IMR-90 (cell line): ENCODE measurements at regions not wholly inside any gene's neighbourhood (a gene's known extent, or its start where the extent isn't known, plus 50 kb on each side); places are given as distances from the start of the nearest gene placed in this dataset.

Source experiments
- ATAC-seq: fragments of 200-7000 bp; cut with Tn5 transposase; 2 replicates; pipeline ENCODE4 v1.9.1; 2020; ENCODE audit warnings: low read depth, mild to moderate bottlenecking, moderate library complexity
- BruUV-seq: library from RNA; stranded (reverse); fragments of 400-500 nt; replicated peaks from 2 replicates; lab custom pipeline; 2021; lab: Mats Ljungman, UMichigan
- CTCF ChIA-PET: fragments of 300-600 bp; formaldehyde crosslinking; extraction: SDS; loops from one replicate; lab custom pipeline; 2021; ENCODE audit warnings: antibody characterized with exemption; lab: Yijun Ruan, JAX
- POLR2A ChIA-PET: fragments of 300-600 bp; sonication (Branson Sonifier 250); formaldehyde crosslinking; loops from one replicate; lab custom pipeline; 2022; ENCODE audit warnings: antibody characterized with exemption; ENCODE audit not compliant: unreplicated experiment; lab: Charles Lee
- DNase-seq: peaks from one replicate; pipeline ENCODE4 v3.0.0; 2013
- H2AFZ ChIP-seq: replicated peaks from 2 replicates; pipeline ENCODE3; 2013; ENCODE audit warnings: low read length, mild to moderate bottlenecking; ENCODE audit not compliant: poor library complexity
- H2AK5ac ChIP-seq: 2 replicates; pipeline ENCODE4 v1.6.1; 2013; ENCODE audit warnings: low read depth, low read length, inconsistent platforms
- H2AK9ac ChIP-seq: replicated peaks from 2 replicates; pipeline ENCODE3; 2013; ENCODE audit warnings: mild to moderate bottlenecking, low read depth, low read length, moderate library complexity; ENCODE audit not compliant: poor library complexity
- H2BK120ac ChIP-seq: 2 replicates; pipeline ENCODE4 v1.6.1; 2013; ENCODE audit warnings: low read depth, low read length, inconsistent platforms
- H2BK15ac ChIP-seq: 3 replicates; pipeline ENCODE4 v1.6.1; 2013; ENCODE audit warnings: low read depth, low read length, inconsistent platforms
- H2BK20ac ChIP-seq: 2 replicates; pipeline ENCODE4 v1.6.1; 2013; ENCODE audit warnings: low read depth, mild to moderate bottlenecking, inconsistent platforms, low read length, moderate library complexity
- H2BK5ac ChIP-seq: 2 replicates; pipeline ENCODE4 v1.6.1; 2013; ENCODE audit warnings: mild to moderate bottlenecking, low read depth, low read length, inconsistent platforms; ENCODE audit not compliant: poor library complexity, severe bottlenecking
- H3K14ac ChIP-seq: replicated peaks from 2 replicates; pipeline ENCODE4 v1.6.1; 2013; ENCODE audit warnings: low read depth, low read length, inconsistent platforms
- H3K18ac ChIP-seq: 2 replicates; pipeline ENCODE4 v1.6.1; 2013; ENCODE audit warnings: low read depth, low read length, control low read depth
- H3K23ac ChIP-seq: 2 replicates; pipeline ENCODE4 v1.6.1; 2013; ENCODE audit warnings: low read depth, low read length, inconsistent platforms
- H3K27ac ChIP-seq: 2 replicates; pipeline ENCODE4 v1.5.1; 2013; ENCODE audit warnings: mild to moderate bottlenecking, control low read depth, low read length; ENCODE audit not compliant: insufficient read depth
- H3K27me3 ChIP-seq: 2 replicates; pipeline ENCODE4 v1.6.1; 2013; ENCODE audit warnings: low read length; ENCODE audit not compliant: control insufficient read depth, insufficient read depth
- H3K36me3 ChIP-seq: 2 replicates; pipeline ENCODE4 v1.6.1; 2013; ENCODE audit warnings: low read length, mixed read lengths; ENCODE audit not compliant: control insufficient read depth, insufficient read depth
- H3K4ac ChIP-seq: 2 replicates; pipeline ENCODE4 v1.6.1; 2013; ENCODE audit warnings: low read depth, low read length, inconsistent platforms
- H3K4me1 ChIP-seq: 2 replicates; pipeline ENCODE4 v1.6.1; 2013; ENCODE audit warnings: low read length, mixed read lengths; ENCODE audit not compliant: control insufficient read depth, insufficient read depth
- H3K4me2 ChIP-seq: 2 replicates; pipeline ENCODE4 v1.6.1; 2013; ENCODE audit warnings: low read depth, mild to moderate bottlenecking, control low read depth, low read length, moderate library complexity
- H3K4me3 ChIP-seq: 2 replicates; pipeline ENCODE4 v1.5.1; 2013; ENCODE audit warnings: low read depth, mild to moderate bottlenecking, control low read depth, low read length, moderate library complexity; ENCODE audit not compliant: insufficient read depth
- H3K56ac ChIP-seq: 2 replicates; pipeline ENCODE4 v1.6.1; 2013; ENCODE audit warnings: low read length, inconsistent platforms; ENCODE audit not compliant: insufficient read depth; ENCODE audit errors: extremely low read depth
- H3K79me1 ChIP-seq, 2 experiments: 2 replicates each; pipeline ENCODE4 v1.6.1; 2013; ENCODE audit warnings: low read length in 2 of 2, inconsistent platforms in 1 of 2, low read depth in 1 of 2
- H3K9ac ChIP-seq: 2 replicates; pipeline ENCODE4 v1.6.1; 2013; ENCODE audit warnings: low read depth, low read length, control low read depth
- H3K9me1 ChIP-seq: 2 replicates; pipeline ENCODE4 v1.6.1; 2013; ENCODE audit warnings: low read length, inconsistent platforms; ENCODE audit not compliant: insufficient read depth
- H3K9me3 ChIP-seq: 2 replicates; pipeline ENCODE4 v1.6.1; 2013; ENCODE audit warnings: low read length; ENCODE audit not compliant: control insufficient read depth, insufficient read depth
- H4K20me1 ChIP-seq: 2 replicates; pipeline ENCODE4 v1.6.1; 2013; ENCODE audit warnings: low read length, inconsistent platforms; ENCODE audit not compliant: insufficient read depth
- H4K5ac ChIP-seq: 2 replicates; pipeline ENCODE4 v1.6.1; 2013; ENCODE audit warnings: mild to moderate bottlenecking, low read depth, low read length, control low read depth
- H4K8ac ChIP-seq, 2 experiments: 2 replicates each; pipeline ENCODE4 v1.6.1; 2013; ENCODE audit warnings: low read depth in 2 of 2, low read length in 2 of 2, control low read depth in 1 of 2, inconsistent platforms in 1 of 2
- H4K91ac ChIP-seq: 2 replicates; pipeline ENCODE4 v1.6.1; 2013; ENCODE audit warnings: low read depth, low read length, inconsistent platforms; ENCODE audit not compliant: insufficient read depth
- BHLHE40 ChIP-seq: fragments of 150-350 bp; IDR thresholded peaks from 2 replicates; pipeline ENCODE4 v1.6.1; 2016; ENCODE audit warnings: mild to moderate bottlenecking, low read depth, low read length
- MAFK ChIP-seq: IDR thresholded peaks from 2 replicates; pipeline ENCODE4 v1.6.1; 2012; ENCODE audit warnings: low read depth, low read length, improper control_type of control experiment
- NFE2L2 ChIP-seq: fragments of 150-350 bp; IDR thresholded peaks from 2 replicates; pipeline ENCODE4 v1.6.1; 2016; ENCODE audit warnings: low read depth, mild to moderate bottlenecking, low read length
- RAD21 ChIP-seq: IDR thresholded peaks from 2 replicates; pipeline ENCODE4 v1.6.1; 2012; ENCODE audit warnings: low read length, improper control_type of control experiment
- RFX5 ChIP-seq: IDR thresholded peaks from 2 replicates; pipeline ENCODE4 v1.8.0; 2012; ENCODE audit warnings: low read depth, mild to moderate bottlenecking, low read length, moderate library complexity
- dilution Hi-C: fragments of 300-500 bp; cut with HindIII; formaldehyde crosslinking; loops from one replicate; pipeline ENCODE4 v1.14.3; 2018; ENCODE audit warnings: low sequenced_read_pairs; ENCODE audit not compliant: unreplicated experiment
- in situ Hi-C: fragments of 300-500 bp; cut with MboI; formaldehyde crosslinking; loops from 3 replicates; pipeline ENCODE4 v1.14.3; 2019; ENCODE audit warnings: low sequenced_read_pairs, inconsistent platforms, mixed read lengths
- intact Hi-C: fragments of 100-400 bp; cut with micrococcal nuclease; formaldehyde crosslinking; loops from 2 replicates; pipeline ENCODE4 v1.10.0; 2022
- TF ChIP-seq, protein P1 (sequence below): fragments of 150-350 bp; IDR thresholded peaks from 2 replicates; pipeline ENCODE4 v1.6.1; 2016; ENCODE audit warnings: low read depth, mild to moderate bottlenecking, low read length, moderate library complexity, borderline replicate concordance

DNA sequence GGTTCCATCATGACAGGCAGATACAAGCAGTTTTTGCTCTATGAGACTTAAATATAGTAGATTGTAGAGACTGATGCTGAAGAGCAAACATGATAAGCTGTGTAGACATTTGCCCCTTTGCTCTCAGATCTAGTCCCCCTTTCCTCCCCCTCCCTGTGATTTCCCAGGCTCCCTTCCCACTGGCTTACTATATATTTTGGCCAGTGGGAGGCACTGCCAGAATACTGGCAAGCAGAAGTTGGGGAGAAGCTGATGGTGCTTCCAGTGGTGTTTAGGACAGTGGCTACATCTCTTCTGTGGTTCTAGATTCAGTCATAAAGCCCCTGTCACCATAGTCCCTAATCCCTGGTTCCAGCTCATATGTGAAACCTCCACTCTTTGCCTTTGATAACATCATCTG is 156.1 kb upstream of the STEAP4 start:
- H3K79me1 ChIP-seq = no peaks in the 10 kb centered on the region
- H3K27me3 ChIP-seq = no peaks in the 10 kb centered on the region
- no peak overlapping the region for H2BK120ac ChIP-seq
- no peak overlapping the region for H3K27ac ChIP-seq
- no peak overlapping the region for H3K56ac ChIP-seq
- no peak overlapping the region for H3K4me3 ChIP-seq
- dilution Hi-C loops (no loop called here), intact Hi-C loops (no loop called here), in situ Hi-C loops (no loop called here)
- no peak overlapping the region for H3K18ac ChIP-seq
- no peak for ATAC-seq
- H3K14ac ChIP-seq = no peak overlapping the region
- ChIA-PET POLR2A (no interaction called here), CTCF (interaction anchor here (0.6 kb wide), 1 partner anchor 293 kb away, joined by 3 read pairs; no protein-coding TSS in a partner anchor)
- H3K36me3 ChIP-seq = no peaks in the 10 kb centered on the region
- H3K9ac ChIP-seq = no peak overlapping the region
- TF ChIP-seq RAD21 = no peak
- TF ChIP-seq, protein P1, sequence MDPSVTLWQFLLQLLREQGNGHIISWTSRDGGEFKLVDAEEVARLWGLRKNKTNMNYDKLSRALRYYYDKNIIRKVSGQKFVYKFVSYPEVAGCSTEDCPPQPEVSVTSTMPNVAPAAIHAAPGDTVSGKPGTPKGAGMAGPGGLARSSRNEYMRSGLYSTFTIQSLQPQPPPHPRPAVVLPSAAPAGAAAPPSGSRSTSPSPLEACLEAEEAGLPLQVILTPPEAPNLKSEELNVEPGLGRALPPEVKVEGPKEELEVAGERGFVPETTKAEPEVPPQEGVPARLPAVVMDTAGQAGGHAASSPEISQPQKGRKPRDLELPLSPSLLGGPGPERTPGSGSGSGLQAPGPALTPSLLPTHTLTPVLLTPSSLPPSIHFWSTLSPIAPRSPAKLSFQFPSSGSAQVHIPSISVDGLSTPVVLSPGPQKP = no peak
- TF ChIP-seq RFX5 = no peak
- TF ChIP-seq NFE2L2 = no peak
- TF ChIP-seq BHLHE40 = no peak
- no peak for TF ChIP-seq MAFK
- H3K4me2 ChIP-seq = no peak overlapping the region
- no TSS peak for BruUV-seq
- no peak overlapping the region for H3K4ac ChIP-seq
- H3K4me1 ChIP-seq = no peaks in the 10 kb centered on the region
- no peaks in the 10 kb centered on the region for H3K9me1 ChIP-seq
- peaks cover 7% of the 10 kb centered on the region for H3K9me3 ChIP-seq
- DNase-seq = no peak
- H2AK5ac ChIP-seq = no peak overlapping the region
- no peak overlapping the region for H4K8ac ChIP-seq
- H4K91ac ChIP-seq = no peak overlapping the region
- H2AFZ ChIP-seq = no peak overlapping the region
- no peak overlapping the region for H2BK20ac ChIP-seq
- no peak overlapping the region for H4K5ac ChIP-seq
- H2BK15ac ChIP-seq = no peak overlapping the region
- no peak overlapping the region for H2BK5ac ChIP-seq
- no peaks in the 10 kb centered on the region for H4K20me1 ChIP-seq
- H2AK9ac ChIP-seq = no peak overlapping the region
- no peak overlapping the region for H3K23ac ChIP-seq
